Ovary (tissue), 7 donors: ENCODE measurements at regions not wholly inside any gene's neighbourhood (a gene's known extent, or its start where the extent isn't known, plus 50 kb on each side); places are given as distances from the start of the nearest gene placed in this dataset.

ENCODE experiments used
- DNase-seq, 5 donors: peaks; one replicate each; pipeline ENCODE4 v3.0.0-alpha.2; 2019 to 2020
- H3K27ac ChIP-seq, 2 donors: fragments of 200-600 bp; one replicate each; pipeline versions ENCODE4 v1.5.1 to v1.8.0; 2019 to 2022
- H3K27me3 ChIP-seq: fragments of 200-600 bp; one replicate; pipeline ENCODE4 v1.8.0; 2022
- H3K36me3 ChIP-seq: fragments of 200-600 bp; sonication (generic); one replicate; pipeline ENCODE4 v1.5.1; 2019
- H3K4me1 ChIP-seq: one replicate; pipeline ENCODE4 v1.8.1; 2013; ENCODE audit warnings: mild to moderate bottlenecking, moderate library complexity; ENCODE audit not compliant: insufficient read depth
- H3K4me3 ChIP-seq: fragments of 200-600 bp; sonication (generic); one replicate; pipeline ENCODE4 v1.5.1; 2017
- H3K9me3 ChIP-seq, 2 donors: fragments of 200-600 bp in 1 of 2; sonication (generic) in 1 of 2; one replicate each; pipeline versions ENCODE4 v1.5.1 to v1.8.1; 2013 to 2019; ENCODE audit warnings: mild to moderate bottlenecking in 1 of 2, moderate library complexity in 1 of 2
- EP300 ChIP-seq: sonication (generic); formaldehyde crosslinking; IDR thresholded peaks from one replicate; pipeline ENCODE4 v1.6.1; 2017; ENCODE audit warnings: antibody characterized with exemption
- POLR2A ChIP-seq: fragments of 450-650 bp; IDR thresholded peaks from one replicate; pipeline ENCODE4 v1.6.1; 2017; ENCODE audit warnings: antibody characterized with exemption, mild to moderate bottlenecking, moderate library complexity
- WGBS, 3 donors: extraction: QIAGEN DNeasy Blood & Tissue Kit in 1 of 3; methylation state at CpG; one replicate each; pipeline versions ENCODE4 v1.1.5 to v1.1.7; 2013 to 2017; 5-methylcytosine and 5-hydroxymethylcytosine counted together
- intact Hi-C, 4 donors: fragments of 100-400 bp; cut with DNase I; formaldehyde crosslinking; loops; one replicate each; pipeline versions ENCODE4 v1.11.0 to v1.15.1; 2022 to 2023
- TF ChIP-seq, protein P1 (sequence below), 3 donors: fragments of 450-650 bp in 2 of 3; fragments of 200-600 bp in 1 of 3; IDR thresholded peaks; one replicate each; pipeline versions ENCODE4 v1.5.1 to v1.8.0; 2016 to 2022; ENCODE audit warnings: antibody characterized with exemption in 3 of 3, mild to moderate bottlenecking in 1 of 3
- donor health status: DM: no; HTN: no; CAD: no; lungs with moderate emphysema.
- donor health status: DM: no; HTN: no; CAD: no.
- donor health status: Bipolar disorder and iron deficiency.
- donor health status: DM: no; HTN: no; CAD: no.
- donor health status: DM: yes; HTN: yes; CAD: no.

DNA sequence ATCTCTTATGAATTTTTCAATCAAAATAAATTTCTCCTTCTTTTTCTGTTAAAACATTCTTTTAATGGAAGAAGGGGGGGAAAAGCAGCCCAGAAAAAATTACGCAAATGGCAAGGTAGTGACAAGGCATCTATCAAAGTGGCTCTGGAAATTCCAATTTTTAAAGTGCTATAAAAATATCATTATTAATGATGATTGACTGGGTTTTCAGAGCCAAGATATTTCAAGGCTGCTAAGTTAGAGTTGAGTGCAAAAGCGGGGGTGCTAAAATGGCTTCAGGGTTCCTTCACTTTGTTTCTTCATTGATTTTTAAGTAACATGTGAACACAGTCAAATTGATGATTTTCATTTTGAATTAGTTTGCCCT is 171.6 kb upstream of the CITED2 start:
- TF ChIP-seq, protein P1, sequence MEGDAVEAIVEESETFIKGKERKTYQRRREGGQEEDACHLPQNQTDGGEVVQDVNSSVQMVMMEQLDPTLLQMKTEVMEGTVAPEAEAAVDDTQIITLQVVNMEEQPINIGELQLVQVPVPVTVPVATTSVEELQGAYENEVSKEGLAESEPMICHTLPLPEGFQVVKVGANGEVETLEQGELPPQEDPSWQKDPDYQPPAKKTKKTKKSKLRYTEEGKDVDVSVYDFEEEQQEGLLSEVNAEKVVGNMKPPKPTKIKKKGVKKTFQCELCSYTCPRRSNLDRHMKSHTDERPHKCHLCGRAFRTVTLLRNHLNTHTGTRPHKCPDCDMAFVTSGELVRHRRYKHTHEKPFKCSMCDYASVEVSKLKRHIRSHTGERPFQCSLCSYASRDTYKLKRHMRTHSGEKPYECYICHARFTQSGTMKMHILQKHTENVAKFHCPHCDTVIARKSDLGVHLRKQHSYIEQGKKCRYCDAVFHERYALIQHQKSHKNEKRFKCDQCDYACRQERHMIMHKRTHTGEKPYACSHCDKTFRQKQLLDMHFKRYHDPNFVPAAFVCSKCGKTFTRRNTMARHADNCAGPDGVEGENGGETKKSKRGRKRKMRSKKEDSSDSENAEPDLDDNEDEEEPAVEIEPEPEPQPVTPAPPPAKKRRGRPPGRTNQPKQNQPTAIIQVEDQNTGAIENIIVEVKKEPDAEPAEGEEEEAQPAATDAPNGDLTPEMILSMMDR (IDR thresholded peaks at IDR 0.05), result no peak
- TF ChIP-seq POLR2A, result no peak
- TF ChIP-seq EP300, result no peak
- no peaks in the 10 kb centered on the region for H3K4me1 ChIP-seq
- intact Hi-C loops, result loop anchor here in 2 of 4 donors (10.0 kb wide), 2 partner anchors 49 to 171 kb away; partner anchors contain the start of gene CITED2 (in 1 of the 2)
- no peak for DNase-seq
- H3K27ac ChIP-seq, result no peak overlapping the region
- no peak overlapping the region for H3K4me3 ChIP-seq
- no peaks in the 10 kb centered on the region for H3K27me3 ChIP-seq
- H3K9me3 ChIP-seq, result no peaks in the 10 kb centered on the region
- no peaks in the 10 kb centered on the region for H3K36me3 ChIP-seq
- 88 to 97% (median 95%) methylated on average over 2 of the region's 2 CpGs for WGBS, 3 donors

DNA sequence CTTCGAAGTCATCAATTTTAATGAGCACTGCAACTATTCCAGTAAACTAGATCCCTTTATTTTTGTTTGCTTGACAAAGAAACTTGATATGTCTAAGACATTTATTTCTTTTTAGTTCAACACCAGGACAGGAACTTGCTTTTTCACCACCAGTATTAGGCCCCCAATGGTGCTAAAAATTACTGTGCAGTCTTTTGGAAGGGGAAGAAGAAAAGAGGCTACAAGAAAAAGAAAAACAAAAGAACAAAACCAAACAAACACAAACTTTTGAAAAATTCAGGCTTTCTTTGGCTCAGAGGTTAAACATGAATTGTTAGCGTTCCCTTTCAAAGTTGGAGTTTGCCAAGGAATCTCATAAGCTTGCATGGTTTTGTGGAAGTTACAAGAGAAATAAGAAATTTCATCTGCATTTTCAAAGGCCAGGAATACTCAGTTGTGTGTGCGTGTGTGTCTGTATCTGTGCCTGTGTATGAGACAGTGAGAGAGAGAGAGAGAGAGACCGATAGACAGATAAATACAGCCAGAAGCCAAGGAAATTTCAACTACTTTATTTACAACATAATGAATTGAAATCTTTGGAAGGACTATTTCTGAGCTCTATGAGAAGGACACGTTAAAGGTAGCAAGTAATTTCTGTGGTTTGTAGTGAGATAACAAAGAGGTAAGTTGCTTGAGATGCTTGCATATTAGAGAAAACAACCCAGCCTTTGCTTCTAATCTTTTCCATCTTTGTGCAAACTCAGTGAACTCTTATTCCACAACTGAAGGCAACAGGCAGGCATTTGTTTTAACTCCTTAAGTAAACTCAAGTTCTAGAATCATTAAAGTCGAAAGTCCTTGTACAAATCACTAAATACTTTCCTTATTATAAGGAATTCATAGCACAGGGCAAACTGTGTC is 171.0 kb upstream of the CITED2 start:
- Histone ChIP-seq H3K4me3 (no peak overlapping the region), H3K9me3 (no peaks in the 10 kb centered on the region), H3K27me3 (no peaks in the 10 kb centered on the region), H3K36me3 (no peaks in the 10 kb centered on the region), H3K4me1 (no peaks in the 10 kb centered on the region), H3K27ac (peak overlapping the region in 1 of 2 donors; percentile 10)
- intact Hi-C loops, result loop anchor here in 2 of 4 donors (10.0 kb wide), 2 partner anchors 49 to 171 kb away; partner anchors contain the start of gene CITED2 (in 1 of the 2)
- TF ChIP-seq POLR2A (no peak), EP300 (no peak)
- TF ChIP-seq, protein P1 (IDR thresholded peaks at IDR 0.05), result no peak
- 24 to 27% (median 27%) methylated on average over 6 of the region's 6 CpGs for WGBS, 3 donors
- no peak for DNase-seq

DNA sequence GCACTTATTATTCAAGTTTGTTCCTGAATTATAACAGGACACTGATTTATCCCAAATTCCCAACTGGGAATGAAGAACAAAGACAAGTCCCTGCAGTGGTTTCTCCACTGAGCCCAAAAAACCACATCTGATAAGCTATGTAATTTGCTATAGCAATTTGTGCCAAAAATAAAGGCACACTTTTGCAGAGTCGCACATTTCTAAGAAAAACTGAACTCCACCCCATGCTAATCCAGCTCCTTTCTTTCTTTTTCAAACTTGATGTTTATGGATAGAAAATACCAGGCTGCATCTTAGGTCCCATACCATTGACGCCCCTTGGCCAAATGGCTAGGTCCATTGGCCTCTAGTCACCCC is 170.2 kb upstream of the CITED2 start:
- Histone ChIP-seq H3K4me3 (no peak overlapping the region), H3K9me3 (no peaks in the 10 kb centered on the region), H3K36me3 (no peaks in the 10 kb centered on the region), H3K27ac (no peak overlapping the region), H3K4me1 (no peaks in the 10 kb centered on the region), H3K27me3 (no peaks in the 10 kb centered on the region)
- TF ChIP-seq EP300 (no peak), POLR2A (no peak)
- TF ChIP-seq, protein P1 (IDR thresholded peaks at IDR 0.05), result no peak
- intact Hi-C loops, result loop anchor here in 2 of 4 donors (10.0 kb wide), 2 partner anchors 50 to 170 kb away; partner anchors contain the start of gene CITED2 (in 1 of the 2)
- DNase-seq, result no peak
- 73 to 85% (median 83%) methylated on average over 2 of the region's 2 CpGs for WGBS, 3 donors

DNA sequence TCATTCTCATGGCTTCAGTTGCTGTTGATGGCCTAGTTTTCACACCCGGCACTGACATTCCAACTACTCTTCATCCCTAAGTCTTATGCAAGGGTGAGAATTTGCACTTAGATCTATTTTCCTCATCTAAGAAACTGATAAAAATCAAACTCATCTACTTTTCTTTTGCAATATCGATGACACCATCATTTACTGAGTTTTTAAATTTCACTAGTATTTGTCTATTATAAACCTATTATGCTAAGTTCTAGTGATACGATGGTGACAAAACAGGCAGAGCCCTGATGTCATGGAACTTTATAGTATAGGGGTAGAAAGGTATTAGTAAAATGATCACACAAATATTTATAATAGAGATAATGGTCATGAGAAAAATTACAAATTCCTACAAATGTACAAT is 167.9 kb upstream of the CITED2 start:
- Histone ChIP-seq H3K27ac (no peak overlapping the region), H3K4me1 (no peaks in the 10 kb centered on the region)

More for the DNA sequence above, 167.9 kb upstream of the CITED2 start:
- DNase-seq, result no peak
- WGBS, 3 donors, result 95 to 99% (median 99%) methylated on average over 3 of the region's 3 CpGs
- TF ChIP-seq POLR2A (no peak), EP300 (no peak)
- TF ChIP-seq, protein P1 (IDR thresholded peaks at IDR 0.05), result no peak
- intact Hi-C loops, result loop anchor here in 2 of 4 donors (10.0 kb wide), 2 partner anchors 52 to 168 kb away; partner anchors contain the start of gene CITED2 (in 1 of the 2)
- Histone ChIP-seq H3K4me3 (no peak overlapping the region), H3K9me3 (no peaks in the 10 kb centered on the region), H3K27me3 (no peaks in the 10 kb centered on the region), H3K36me3 (no peaks in the 10 kb centered on the region)
